BLaER1 (cell line): ENCODE measurements at regions not wholly inside any gene's neighbourhood (a gene's known extent, or its start where the extent isn't known, plus 50 kb on each side); places are given as distances from the start of the nearest gene placed in this dataset.

Experiments used
- H3K27ac ChIP-seq: shearing (Covaris generic); formaldehyde crosslinking; 2 replicates; pipeline ENCODE4 v1.8.1; 2022
- H3K27me3 ChIP-seq: shearing (Covaris generic); formaldehyde crosslinking; 2 replicates; pipeline ENCODE4 v1.8.1; 2022
- H3K36me3 ChIP-seq: shearing (Covaris generic); formaldehyde crosslinking; 2 replicates; pipeline ENCODE4 v1.8.1; 2022
- H3K4me1 ChIP-seq: shearing (Covaris generic); formaldehyde crosslinking; 2 replicates; pipeline ENCODE4 v1.8.1; 2022
- H3K4me2 ChIP-seq: shearing (Covaris generic); formaldehyde crosslinking; 2 replicates; pipeline ENCODE4 v1.8.1; 2022
- H3K4me3 ChIP-seq: shearing (Covaris generic); formaldehyde crosslinking; 2 replicates; pipeline ENCODE4 v1.8.1; 2022
- H3K9ac ChIP-seq: shearing (Covaris generic); formaldehyde crosslinking; 2 replicates; pipeline ENCODE4 v1.8.1; 2022
- H3K9me3 ChIP-seq: shearing (Covaris generic); formaldehyde crosslinking; 2 replicates; pipeline ENCODE4 v1.8.1; 2022
- H4K20me1 ChIP-seq: shearing (Covaris generic); formaldehyde crosslinking; 2 replicates; pipeline ENCODE4 v1.8.1; 2022
- Cebpa-rat ChIP-seq: shearing (Covaris generic); IDR thresholded peaks from 2 replicates; pipeline ENCODE4 v1.8.1; 2022

DNA sequence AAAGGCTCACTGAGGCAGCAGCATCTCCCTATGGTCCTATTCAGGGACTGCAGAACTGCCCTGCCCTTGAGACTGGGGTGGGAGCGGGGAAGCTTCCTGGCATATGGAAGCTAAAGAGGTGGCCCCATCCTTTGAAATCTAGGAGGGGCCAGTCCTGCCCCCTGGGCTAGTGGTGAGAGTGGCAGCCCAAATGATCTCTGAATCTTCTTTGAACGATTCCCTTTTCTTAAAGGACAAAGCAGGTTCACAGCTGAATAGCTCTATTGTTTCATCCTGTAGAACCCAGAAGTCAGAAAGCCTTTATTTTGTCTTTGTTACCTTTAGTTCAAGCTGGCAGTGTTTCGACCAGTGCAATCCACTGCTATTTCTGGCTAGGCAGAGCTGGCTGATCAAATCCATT, 741.9 kb downstream of the IRX1 start:
- H3K9ac ChIP-seq, result no peak overlapping the region
- H3K4me1 ChIP-seq, result no peaks in the 10 kb centered on the region
- H3K9me3 ChIP-seq, result peaks cover 12% of the 10 kb centered on the region
- no peak for TF ChIP-seq Cebpa-rat
- no peaks in the 10 kb centered on the region for H4K20me1 ChIP-seq
- no peak overlapping the region for H3K27ac ChIP-seq
- H3K4me3 ChIP-seq, result no peak overlapping the region
- no peak overlapping the region for H3K4me2 ChIP-seq
- H3K27me3 ChIP-seq, result no peaks in the 10 kb centered on the region
- H3K36me3 ChIP-seq, result no peaks in the 10 kb centered on the region

DNA sequence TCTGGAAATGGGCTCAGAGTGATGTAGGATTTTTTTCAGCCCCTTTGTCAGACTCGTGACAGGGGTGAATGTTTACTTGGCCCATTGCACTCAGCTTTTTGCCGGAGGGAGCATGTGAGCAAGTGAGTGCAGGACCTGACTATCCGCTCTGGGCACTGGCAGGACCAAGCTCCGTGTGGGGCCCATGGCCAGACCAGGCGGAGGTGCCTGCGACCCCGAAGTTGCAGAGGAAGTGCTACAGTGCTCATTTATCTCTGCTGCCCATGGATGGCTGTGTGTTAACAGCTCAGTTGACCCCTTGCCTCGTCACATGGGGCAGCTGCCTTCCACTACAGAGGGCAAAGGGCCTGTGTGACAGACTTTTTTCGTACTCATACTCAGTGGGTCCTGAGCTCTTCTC, 744.3 kb downstream of the IRX1 start:
- Histone ChIP-seq H3K9ac (no peak overlapping the region), H3K36me3 (no peaks in the 10 kb centered on the region), H4K20me1 (no peaks in the 10 kb centered on the region), H3K27me3 (no peaks in the 10 kb centered on the region), H3K4me1 (no peaks in the 10 kb centered on the region), H3K4me2 (no peak overlapping the region), H3K4me3 (no peak overlapping the region), H3K27ac (no peak overlapping the region), H3K9me3 (peaks cover 12% of the 10 kb centered on the region)
- TF ChIP-seq Cebpa-rat, result no peak

GRCh38 chr5:4345850-4346249, 750.2 kb downstream of the IRX1 start:
- Histone ChIP-seq H3K4me3 (no peak overlapping the region), H3K27me3 (no peaks in the 10 kb centered on the region), H3K9ac (no peak overlapping the region), H3K27ac (no peak overlapping the region), H4K20me1 (no peaks in the 10 kb centered on the region), H3K9me3 (no peaks in the 10 kb centered on the region; the same call in 1 of the 2 replicates), H3K4me2 (no peak overlapping the region), H3K4me1 (0 out of 2 replicates have a peak, but pooled peaks cover 6% of the 10 kb centered on the region), H3K36me3 (no peaks in the 10 kb centered on the region)
- TF ChIP-seq Cebpa-rat, result no peak

DNA sequence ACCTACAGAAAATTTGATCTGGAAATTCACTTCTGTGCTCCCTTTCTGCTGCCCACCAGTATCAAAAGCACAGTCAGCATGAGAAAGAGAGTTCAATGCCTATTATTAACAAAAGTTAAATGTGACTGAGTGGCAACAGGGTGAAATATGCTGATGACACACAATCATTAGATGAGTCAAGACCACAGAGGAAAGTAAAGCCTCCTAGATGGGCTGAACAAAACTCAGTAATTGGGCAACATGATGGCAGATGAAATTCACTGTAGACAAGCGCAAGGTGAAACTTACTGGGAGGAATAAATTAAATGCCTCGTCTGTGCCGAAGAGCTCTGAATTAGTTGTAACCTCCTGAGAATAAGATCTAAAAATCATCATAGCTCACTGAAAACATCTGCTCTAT, 752.8 kb downstream of the IRX1 start:
- Histone ChIP-seq H3K9ac (no peak overlapping the region), H3K4me2 (no peak overlapping the region), H3K27ac (no peak overlapping the region)

DNA sequence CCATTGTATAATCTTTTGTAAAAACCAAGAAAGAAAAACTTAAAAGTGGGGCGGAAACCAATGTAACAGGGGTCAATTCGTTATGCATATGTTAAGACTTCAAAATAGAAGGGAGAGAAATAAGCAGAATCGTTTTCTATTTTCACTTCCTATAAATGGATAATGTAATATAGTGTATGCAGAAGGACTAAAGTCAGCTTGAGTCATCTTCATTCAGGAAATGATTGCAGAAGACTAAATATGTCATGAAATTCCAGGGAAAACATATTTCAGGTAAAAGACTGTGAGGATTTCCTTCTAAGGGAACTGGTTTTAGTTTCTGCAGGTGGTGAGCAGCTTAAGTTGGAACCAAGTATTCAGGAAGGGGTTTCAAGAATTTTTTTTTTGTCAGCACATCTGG, 753.3 kb downstream of the IRX1 start:
- H3K4me3 ChIP-seq, result no peak overlapping the region
- no peak for TF ChIP-seq Cebpa-rat
- no peak overlapping the region for H3K27ac ChIP-seq
- no peaks in the 10 kb centered on the region for H4K20me1 ChIP-seq
- no peaks in the 10 kb centered on the region for H3K36me3 ChIP-seq
- H3K9me3 ChIP-seq, result peaks cover 18% of the 10 kb centered on the region
- no peaks in the 10 kb centered on the region for H3K27me3 ChIP-seq
- no peak overlapping the region for H3K4me2 ChIP-seq
- 0 out of 2 replicates have a peak, but pooled peaks cover 6% of the 10 kb centered on the region for H3K4me1 ChIP-seq
- H3K9ac ChIP-seq, result no peak overlapping the region

More for the DNA sequence above, 752.8 kb downstream of the IRX1 start:
- no peaks in the 10 kb centered on the region for H3K36me3 ChIP-seq
- H3K4me1 ChIP-seq, result 0 out of 2 replicates have a peak, but pooled peaks cover 6% of the 10 kb centered on the region
- H3K4me3 ChIP-seq, result no peak overlapping the region
- no peaks in the 10 kb centered on the region for H4K20me1 ChIP-seq
- H3K9me3 ChIP-seq, result peaks cover 16% of the 10 kb centered on the region
- H3K27me3 ChIP-seq, result no peaks in the 10 kb centered on the region
- no peak for TF ChIP-seq Cebpa-rat

DNA sequence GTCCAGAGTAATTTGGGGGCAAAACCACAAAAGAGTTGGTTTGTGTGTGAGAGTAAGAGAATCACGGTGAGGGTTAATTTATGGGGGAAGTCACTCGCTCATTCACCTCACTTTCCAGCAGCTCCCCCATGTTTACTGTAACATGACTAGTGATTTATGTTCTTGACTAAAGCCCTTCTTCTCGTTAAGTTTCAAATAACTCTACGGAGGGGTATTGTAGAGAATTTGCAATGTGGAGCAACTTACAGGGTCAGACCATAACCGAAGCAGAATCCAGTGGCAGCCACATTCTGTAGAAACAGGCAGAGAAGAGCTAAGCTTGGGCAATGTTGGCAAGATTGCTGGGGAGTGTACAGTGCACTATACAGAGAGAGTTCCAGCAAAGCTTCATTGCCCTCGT, 760.6 kb downstream of the IRX1 start:
- no peak overlapping the region for H3K4me3 ChIP-seq
- no peaks in the 10 kb centered on the region for H3K27me3 ChIP-seq
- H3K9ac ChIP-seq, result no peak overlapping the region
- H3K4me2 ChIP-seq, result no peak overlapping the region
- H3K27ac ChIP-seq, result no peak overlapping the region
- no peak for TF ChIP-seq Cebpa-rat
- H3K36me3 ChIP-seq, result no peaks in the 10 kb centered on the region
- H3K9me3 ChIP-seq, result peaks cover 33% of the 10 kb centered on the region
- no peaks in the 10 kb centered on the region for H4K20me1 ChIP-seq
- peaks cover 5% of the 10 kb centered on the region for H3K4me1 ChIP-seq

GRCh38 chr5:4359847-4360246, 764.2 kb downstream of the IRX1 start:
- Histone ChIP-seq H3K9me3 (peaks cover 6% of the 10 kb centered on the region; the same call in 1 of the 2 replicates), H3K4me3 (no peak overlapping the region)

GRCh38 chr5:4361753-4362152, 766.1 kb downstream of the IRX1 start:
- peak overlapping the region; percentile 68 for H3K4me2 ChIP-seq
- peaks cover 30% of the 10 kb centered on the region for H3K4me1 ChIP-seq
- no peak for TF ChIP-seq Cebpa-rat

More at GRCh38 chr5:4359847-4360246, 764.2 kb downstream of the IRX1 start:
- no peaks in the 10 kb centered on the region for H3K36me3 ChIP-seq
- H3K4me1 ChIP-seq, result peaks cover 30% of the 10 kb centered on the region
- H3K27ac ChIP-seq, result no peak overlapping the region
- TF ChIP-seq Cebpa-rat, result no peak
- no peaks in the 10 kb centered on the region for H3K27me3 ChIP-seq
- H3K9ac ChIP-seq, result no peak overlapping the region
- no peak overlapping the region for H3K4me2 ChIP-seq
- H4K20me1 ChIP-seq, result no peaks in the 10 kb centered on the region

GRCh38 chr5:4362411-4362810, 766.8 kb downstream of the IRX1 start:
- peak overlapping the region; percentile 62; the same call in 1 of the 2 replicates for H3K27ac ChIP-seq
- peaks cover 30% of the 10 kb centered on the region for H3K4me1 ChIP-seq
- no peak overlapping the region for H3K9ac ChIP-seq
- no peaks in the 10 kb centered on the region for H3K36me3 ChIP-seq
- H3K9me3 ChIP-seq, result peaks cover 6% of the 10 kb centered on the region; the same call in 1 of the 2 replicates
- peak overlapping the region; percentile 68 for H3K4me2 ChIP-seq
- H3K4me3 ChIP-seq, result no peak overlapping the region
- no peaks in the 10 kb centered on the region for H3K27me3 ChIP-seq
- H4K20me1 ChIP-seq, result no peaks in the 10 kb centered on the region
- TF ChIP-seq Cebpa-rat, result no peak

More at GRCh38 chr5:4361753-4362152, 766.1 kb downstream of the IRX1 start:
- peak overlapping the region; percentile 33; the same call in 1 of the 2 replicates for H3K27ac ChIP-seq
- peak overlapping the region; percentile 2; the same call in 1 of the 2 replicates for H3K9ac ChIP-seq
- H3K36me3 ChIP-seq, result no peaks in the 10 kb centered on the region
- H4K20me1 ChIP-seq, result no peaks in the 10 kb centered on the region
- no peak overlapping the region for H3K4me3 ChIP-seq
- H3K9me3 ChIP-seq, result peaks cover 6% of the 10 kb centered on the region; the same call in 1 of the 2 replicates
- no peaks in the 10 kb centered on the region for H3K27me3 ChIP-seq

DNA sequence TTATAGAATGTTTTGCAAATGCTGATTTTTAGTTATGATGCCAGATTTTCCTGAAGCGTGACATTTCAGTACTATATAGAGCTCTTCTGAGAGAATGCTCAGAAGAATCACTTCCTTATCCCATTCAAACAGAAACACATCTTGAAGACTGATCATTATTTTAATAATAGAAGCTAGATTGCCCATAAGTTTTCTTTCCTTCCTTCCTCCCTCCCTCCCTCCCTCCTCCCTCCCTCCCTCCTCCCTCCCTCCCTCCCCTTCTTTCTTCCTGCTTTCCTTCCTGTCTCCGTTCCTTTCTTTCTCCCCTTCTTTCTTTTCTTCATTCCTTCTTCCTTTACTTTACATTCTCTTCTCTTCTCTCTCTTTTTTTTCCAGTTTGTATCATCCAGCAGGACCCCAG, 767.4 kb downstream of the IRX1 start:
- Histone ChIP-seq H3K9ac (no peak overlapping the region), H3K27me3 (no peaks in the 10 kb centered on the region)

DNA sequence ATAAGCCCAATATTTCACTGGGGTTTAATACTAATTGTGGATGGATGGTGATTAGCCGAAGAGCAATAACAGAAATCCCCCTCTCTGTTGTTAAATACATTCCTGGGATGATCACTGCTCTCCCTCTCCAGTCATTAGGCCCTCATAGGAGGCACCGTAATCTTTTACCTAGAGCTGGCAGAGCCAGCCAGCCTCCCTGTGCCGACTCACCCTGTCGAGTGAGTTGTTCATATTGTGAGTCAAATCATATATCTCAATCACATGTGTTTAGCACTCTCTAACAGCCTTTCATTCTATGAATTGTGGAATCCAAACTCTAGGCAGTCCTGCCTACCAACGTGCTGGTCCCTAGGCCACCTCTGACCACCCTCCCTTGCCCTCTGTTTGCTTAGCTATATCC, 771.0 kb downstream of the IRX1 start:
- no peak overlapping the region for H3K9ac ChIP-seq
- H4K20me1 ChIP-seq, result no peaks in the 10 kb centered on the region
- H3K27me3 ChIP-seq, result no peaks in the 10 kb centered on the region
- peaks cover 59% of the 10 kb centered on the region for H3K4me1 ChIP-seq
- H3K4me2 ChIP-seq, result no peak overlapping the region
- H3K27ac ChIP-seq, result no peak overlapping the region
- H3K4me3 ChIP-seq, result no peak overlapping the region
- no peak for TF ChIP-seq Cebpa-rat
- no peaks in the 10 kb centered on the region for H3K9me3 ChIP-seq
- H3K36me3 ChIP-seq, result no peaks in the 10 kb centered on the region

More for the DNA sequence above, 767.4 kb downstream of the IRX1 start:
- Histone ChIP-seq H3K9me3 (peaks cover 6% of the 10 kb centered on the region; the same call in 1 of the 2 replicates), H3K4me2 (peak overlapping the region; percentile 68), H3K4me3 (no peak overlapping the region), H3K36me3 (no peaks in the 10 kb centered on the region), H3K4me1 (peaks cover 32% of the 10 kb centered on the region), H4K20me1 (no peaks in the 10 kb centered on the region), H3K27ac (no peak overlapping the region)
- TF ChIP-seq Cebpa-rat, result no peak
